ENCODE measurements at regions not wholly inside any gene's neighbourhood (a gene's known extent, or its start where the extent isn't known, plus 50 kb on each side); places are given as distances from the start of the nearest gene placed in this dataset.
A peak's percentile ranks its signal among the peaks of the same experiment; 100 is the strongest.

- DNase-seq (ENCODE audit: low read depth in 2 of 3, low spot score in 2 of 3), result no peak
Observed at GRCh38 chr3:147582642-147583041, 173.5 kb downstream of the ZIC1 start.

- no peak for DNase-seq (ENCODE audit: low read depth in 2 of 3, low spot score in 2 of 3)
Observed at GRCh38 chr3:147589016-147589415, 179.9 kb downstream of the ZIC1 start.

GRCh38 chr3:147604136-147604535 lies 195.0 kb downstream of the ZIC1 start:
- no peak for DNase-seq (ENCODE audit: low read depth in 2 of 3, low spot score in 2 of 3)

- no peak for DNase-seq (ENCODE audit: low read depth in 2 of 3, low spot score in 2 of 3)
Observed at GRCh38 chr3:147613725-147614124, 204.6 kb downstream of the ZIC1 start.

GRCh38 chr3:147614210-147614609 lies 205.0 kb downstream of the ZIC1 start:
- no peak for DNase-seq (ENCODE audit: low read depth in 2 of 3, low spot score in 2 of 3)

GRCh38 chr3:147615035-147615434 lies 205.9 kb downstream of the ZIC1 start:
- DNase-seq (ENCODE audit: low read depth in 2 of 3, low spot score in 2 of 3), result no peak

GRCh38 chr3:147616998-147617619 lies 207.9 kb downstream of the ZIC1 start:
- peak in 1 of 3 donors; percentile 3 for DNase-seq (ENCODE audit: low read depth in 2 of 3, low spot score in 2 of 3)

GRCh38 chr3:147618691-147619090 lies 209.5 kb downstream of the ZIC1 start:
- no peak for DNase-seq (ENCODE audit: low read depth in 2 of 3, low spot score in 2 of 3)

- DNase-seq (ENCODE audit: low read depth in 2 of 3, low spot score in 2 of 3), result no peak
Observed at GRCh38 chr3:147619921-147620560, 210.9 kb downstream of the ZIC1 start.

- no peak for DNase-seq (ENCODE audit: low read depth in 2 of 3, low spot score in 2 of 3)
Observed at GRCh38 chr3:147620906-147621305, 211.7 kb downstream of the ZIC1 start.

GRCh38 chr3:147630921-147631415 lies 221.8 kb downstream of the ZIC1 start:
- no peak for DNase-seq (ENCODE audit: low read depth in 2 of 3, low spot score in 2 of 3)

GRCh38 chr3:147640781-147641180 lies 231.6 kb downstream of the ZIC1 start:
- DNase-seq (ENCODE audit: low read depth in 2 of 3, low spot score in 2 of 3), result no peak

- DNase-seq (ENCODE audit: low read depth in 2 of 3, low spot score in 2 of 3), result no peak
Observed at GRCh38 chr3:147645761-147646160, 236.6 kb downstream of the ZIC1 start.

GRCh38 chr3:147649475-147649874 lies 240.3 kb downstream of the ZIC1 start:
- DNase-seq (ENCODE audit: low read depth in 2 of 3, low spot score in 2 of 3), result no peak

- DNase-seq (ENCODE audit: low read depth in 2 of 3, low spot score in 2 of 3), result no peak
Observed at GRCh38 chr3:147651107-147651778, 242.1 kb downstream of the ZIC1 start.

- DNase-seq (ENCODE audit: low read depth in 2 of 3, low spot score in 2 of 3), result no peak
Observed at GRCh38 chr3:147652651-147653366, 243.6 kb downstream of the ZIC1 start.

GRCh38 chr3:147653367-147653923 lies 244.3 kb downstream of the ZIC1 start:
- DNase-seq (ENCODE audit: low read depth in 2 of 3, low spot score in 2 of 3), result no peak

- DNase-seq (ENCODE audit: low read depth in 2 of 3, low spot score in 2 of 3), result no peak
Observed at GRCh38 chr3:147654827-147655226, 245.7 kb downstream of the ZIC1 start.

- DNase-seq (ENCODE audit: low read depth in 2 of 3, low spot score in 2 of 3), result no peak
Observed at GRCh38 chr3:147655236-147655635, 246.1 kb downstream of the ZIC1 start.

GRCh38 chr3:147656023-147656422 lies 246.9 kb downstream of the ZIC1 start:
- no peak for DNase-seq (ENCODE audit: low read depth in 2 of 3, low spot score in 2 of 3)

GRCh38 chr3:147661916-147662315 lies 252.8 kb downstream of the ZIC1 start:
- no peak for DNase-seq (ENCODE audit: low read depth in 2 of 3, low spot score in 2 of 3)
